GM21529 (cell line): ENCODE measurements at regions not wholly inside any gene's neighbourhood (a gene's known extent, or its start where the extent isn't known, plus 50 kb on each side); places are given as distances from the start of the nearest gene placed in this dataset.
A peak's percentile ranks its signal among the peaks of the same experiment; 100 is the strongest.
"Not testable (repeated sequence)": the region's sequence is repeated elsewhere in the genome, so short reads cannot be mapped to it uniquely, and the experiment has no call there.

Experiments
- ATAC-seq: cut with Tn5 transposase; IDR thresholded peaks from one replicate; pipeline ENCODE4 v1.9.1; 2021; ENCODE audit not compliant: unreplicated experiment

GRCh38 chrX:63285375-63285774 is 65.8 kb downstream of the SPIN4 start:
- no peak for ATAC-seq

GRCh38 chrX:63284659-63285058 is 66.5 kb downstream of the SPIN4 start:
- no peak for ATAC-seq

- ATAC-seq, result no peak
Measured at GRCh38 chrX:63283348-63283747, 67.8 kb downstream of the SPIN4 start.

GRCh38 chrX:63282828-63283227 is 68.3 kb downstream of the SPIN4 start:
- ATAC-seq, result no peak

- no peak for ATAC-seq
Measured at GRCh38 chrX:63282077-63282476, 69.1 kb downstream of the SPIN4 start.

- no peak for ATAC-seq
Measured at GRCh38 chrX:63281465-63281864, 69.7 kb downstream of the SPIN4 start.

- not testable (repeated sequence) for ATAC-seq
Measured at GRCh38 chrX:63277394-63277793, 73.7 kb downstream of the SPIN4 start.

- ATAC-seq, result peak; percentile 76
Measured at GRCh38 chrX:63275127-63275526, 76.0 kb downstream of the SPIN4 start.

GRCh38 chrX:63270873-63271272 is 80.3 kb downstream of the SPIN4 start:
- no peak for ATAC-seq

GRCh38 chrX:63258144-63258543 is 93.0 kb downstream of the SPIN4 start:
- no peak for ATAC-seq

GRCh38 chrX:63250253-63250868 is 100.8 kb downstream of the SPIN4 start:
- peak; percentile 100 for ATAC-seq

GRCh38 chrX:63242689-63243088 is 108.4 kb downstream of the SPIN4 start:
- not testable (repeated sequence) for ATAC-seq

GRCh38 chrX:63235963-63236362 is 115.2 kb downstream of the SPIN4 start:
- not testable (repeated sequence) for ATAC-seq

- ATAC-seq, result not testable (repeated sequence)
Measured at GRCh38 chrX:63233013-63233412, 118.1 kb downstream of the SPIN4 start.

- not testable (repeated sequence) for ATAC-seq
Measured at GRCh38 chrX:63218202-63218601, 132.9 kb downstream of the SPIN4 start.

- ATAC-seq, result not testable (repeated sequence)
Measured at GRCh38 chrX:63217549-63217948, 133.6 kb downstream of the SPIN4 start.

- peak; percentile 65 for ATAC-seq
Measured at GRCh38 chrX:63209645-63210044, 141.5 kb downstream of the SPIN4 start.

GRCh38 chrX:63209128-63209527 is 142.0 kb downstream of the SPIN4 start:
- peak; percentile 68 for ATAC-seq

GRCh38 chrX:63204266-63205074 is 146.7 kb downstream of the SPIN4 start:
- ATAC-seq, result not testable (repeated sequence)

- not testable (repeated sequence) for ATAC-seq
Measured at GRCh38 chrX:63201987-63202386, 149.1 kb downstream of the SPIN4 start.

- not testable (repeated sequence) for ATAC-seq
Measured at GRCh38 chrX:63198693-63199092, 152.4 kb downstream of the SPIN4 start.

GRCh38 chrX:63192366-63193041 is 158.6 kb downstream of the SPIN4 start:
- ATAC-seq, result not testable (repeated sequence)
